ENCODE measurements at regions not wholly inside any gene's neighbourhood (a gene's known extent, or its start where the extent isn't known, plus 50 kb on each side); places are given as distances from the start of the nearest gene placed in this dataset.

DNA sequence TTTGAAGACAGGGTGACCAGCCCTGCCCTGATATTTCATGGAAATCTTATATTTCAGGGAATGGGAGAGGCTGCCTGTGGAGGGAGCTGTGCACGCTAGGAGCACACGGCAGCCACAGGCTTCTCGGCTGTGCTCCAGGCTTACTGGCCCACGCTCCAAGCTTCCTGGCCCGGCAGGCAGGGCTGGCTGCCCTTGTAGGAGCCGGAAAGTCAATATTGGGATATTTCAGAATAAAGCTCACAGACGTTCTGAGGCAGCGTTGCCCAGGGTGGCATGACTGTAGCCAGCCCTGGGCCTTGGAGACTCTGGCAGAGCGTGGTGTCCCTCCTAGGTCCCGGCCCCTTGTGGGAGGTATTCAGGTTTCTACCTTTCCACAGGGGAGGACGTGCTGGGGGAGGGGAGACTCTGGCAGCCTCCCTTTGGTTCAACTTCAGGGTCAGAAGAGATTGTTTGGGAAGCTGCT, 95.6 kb downstream of the NPIPB11 start (continued):
- TF ChIP-seq, protein P1, sequence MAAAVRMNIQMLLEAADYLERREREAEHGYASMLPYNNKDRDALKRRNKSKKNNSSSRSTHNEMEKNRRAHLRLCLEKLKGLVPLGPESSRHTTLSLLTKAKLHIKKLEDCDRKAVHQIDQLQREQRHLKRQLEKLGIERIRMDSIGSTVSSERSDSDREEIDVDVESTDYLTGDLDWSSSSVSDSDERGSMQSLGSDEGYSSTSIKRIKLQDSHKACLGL (CRISPR knock-in tag; IDR thresholded peaks at IDR 0.05), result 0 out of 2 replicates have a peak, but pooled peaks have one; percentile 25
- no peak for TF ChIP-seq ONECUT2 (CRISPR knock-in tag; IDR thresholded peaks at IDR 0.05)
- no peak for TF ChIP-seq JUND (CRISPR knock-in tag; IDR thresholded peaks at IDR 0.05)
- TF ChIP-seq ZNF776 (CRISPR knock-in tag; IDR thresholded peaks at IDR 0.05), result no peak
- TF ChIP-seq, protein P2, sequence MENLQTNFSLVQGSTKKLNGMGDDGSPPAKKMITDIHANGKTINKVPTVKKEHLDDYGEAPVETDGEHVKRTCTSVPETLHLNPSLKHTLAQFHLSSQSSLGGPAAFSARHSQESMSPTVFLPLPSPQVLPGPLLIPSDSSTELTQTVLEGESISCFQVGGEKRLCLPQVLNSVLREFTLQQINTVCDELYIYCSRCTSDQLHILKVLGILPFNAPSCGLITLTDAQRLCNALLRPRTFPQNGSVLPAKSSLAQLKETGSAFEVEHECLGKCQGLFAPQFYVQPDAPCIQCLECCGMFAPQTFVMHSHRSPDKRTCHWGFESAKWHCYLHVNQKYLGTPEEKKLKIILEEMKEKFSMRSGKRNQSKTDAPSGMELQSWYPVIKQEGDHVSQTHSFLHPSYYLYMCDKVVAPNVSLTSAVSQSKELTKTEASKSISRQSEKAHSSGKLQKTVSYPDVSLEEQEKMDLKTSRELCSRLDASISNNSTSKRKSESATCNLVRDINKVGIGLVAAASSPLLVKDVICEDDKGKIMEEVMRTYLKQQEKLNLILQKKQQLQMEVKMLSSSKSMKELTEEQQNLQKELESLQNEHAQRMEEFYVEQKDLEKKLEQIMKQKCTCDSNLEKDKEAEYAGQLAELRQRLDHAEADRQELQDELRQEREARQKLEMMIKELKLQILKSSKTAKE (CRISPR knock-in tag; IDR thresholded peaks at IDR 0.05; ENCODE audit: borderline replicate concordance), result no peak
- no peak for TF ChIP-seq EP300 (IDR thresholded peaks at IDR 0.05; ENCODE audit: low read depth in 2 of 2, low read length in 2 of 2)
- no peak for TF ChIP-seq EP300 (CRISPR knock-in tag; IDR thresholded peaks at IDR 0.05; ENCODE audit: borderline replicate concordance)
- no peak for TF ChIP-seq MBD4 (IDR thresholded peaks at IDR 0.05; ENCODE audit: borderline replicate concordance, low read length)
- TF ChIP-seq, protein P3, sequence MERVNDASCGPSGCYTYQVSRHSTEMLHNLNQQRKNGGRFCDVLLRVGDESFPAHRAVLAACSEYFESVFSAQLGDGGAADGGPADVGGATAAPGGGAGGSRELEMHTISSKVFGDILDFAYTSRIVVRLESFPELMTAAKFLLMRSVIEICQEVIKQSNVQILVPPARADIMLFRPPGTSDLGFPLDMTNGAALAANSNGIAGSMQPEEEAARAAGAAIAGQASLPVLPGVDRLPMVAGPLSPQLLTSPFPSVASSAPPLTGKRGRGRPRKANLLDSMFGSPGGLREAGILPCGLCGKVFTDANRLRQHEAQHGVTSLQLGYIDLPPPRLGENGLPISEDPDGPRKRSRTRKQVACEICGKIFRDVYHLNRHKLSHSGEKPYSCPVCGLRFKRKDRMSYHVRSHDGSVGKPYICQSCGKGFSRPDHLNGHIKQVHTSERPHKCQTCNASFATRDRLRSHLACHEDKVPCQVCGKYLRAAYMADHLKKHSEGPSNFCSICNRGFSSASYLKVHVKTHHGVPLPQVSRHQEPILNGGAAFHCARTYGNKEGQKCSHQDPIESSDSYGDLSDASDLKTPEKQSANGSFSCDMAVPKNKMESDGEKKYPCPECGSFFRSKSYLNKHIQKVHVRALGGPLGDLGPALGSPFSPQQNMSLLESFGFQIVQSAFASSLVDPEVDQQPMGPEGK (CRISPR knock-in tag; IDR thresholded peaks at IDR 0.05), result no peak
- no peak for TF ChIP-seq ISX (CRISPR knock-in tag; conservative IDR thresholded peaks at IDR 0.05)
- no peak for TF ChIP-seq ZNF841 (CRISPR knock-in tag; IDR thresholded peaks at IDR 0.05; ENCODE audit: borderline replicate concordance)
- TF ChIP-seq, protein P4, sequence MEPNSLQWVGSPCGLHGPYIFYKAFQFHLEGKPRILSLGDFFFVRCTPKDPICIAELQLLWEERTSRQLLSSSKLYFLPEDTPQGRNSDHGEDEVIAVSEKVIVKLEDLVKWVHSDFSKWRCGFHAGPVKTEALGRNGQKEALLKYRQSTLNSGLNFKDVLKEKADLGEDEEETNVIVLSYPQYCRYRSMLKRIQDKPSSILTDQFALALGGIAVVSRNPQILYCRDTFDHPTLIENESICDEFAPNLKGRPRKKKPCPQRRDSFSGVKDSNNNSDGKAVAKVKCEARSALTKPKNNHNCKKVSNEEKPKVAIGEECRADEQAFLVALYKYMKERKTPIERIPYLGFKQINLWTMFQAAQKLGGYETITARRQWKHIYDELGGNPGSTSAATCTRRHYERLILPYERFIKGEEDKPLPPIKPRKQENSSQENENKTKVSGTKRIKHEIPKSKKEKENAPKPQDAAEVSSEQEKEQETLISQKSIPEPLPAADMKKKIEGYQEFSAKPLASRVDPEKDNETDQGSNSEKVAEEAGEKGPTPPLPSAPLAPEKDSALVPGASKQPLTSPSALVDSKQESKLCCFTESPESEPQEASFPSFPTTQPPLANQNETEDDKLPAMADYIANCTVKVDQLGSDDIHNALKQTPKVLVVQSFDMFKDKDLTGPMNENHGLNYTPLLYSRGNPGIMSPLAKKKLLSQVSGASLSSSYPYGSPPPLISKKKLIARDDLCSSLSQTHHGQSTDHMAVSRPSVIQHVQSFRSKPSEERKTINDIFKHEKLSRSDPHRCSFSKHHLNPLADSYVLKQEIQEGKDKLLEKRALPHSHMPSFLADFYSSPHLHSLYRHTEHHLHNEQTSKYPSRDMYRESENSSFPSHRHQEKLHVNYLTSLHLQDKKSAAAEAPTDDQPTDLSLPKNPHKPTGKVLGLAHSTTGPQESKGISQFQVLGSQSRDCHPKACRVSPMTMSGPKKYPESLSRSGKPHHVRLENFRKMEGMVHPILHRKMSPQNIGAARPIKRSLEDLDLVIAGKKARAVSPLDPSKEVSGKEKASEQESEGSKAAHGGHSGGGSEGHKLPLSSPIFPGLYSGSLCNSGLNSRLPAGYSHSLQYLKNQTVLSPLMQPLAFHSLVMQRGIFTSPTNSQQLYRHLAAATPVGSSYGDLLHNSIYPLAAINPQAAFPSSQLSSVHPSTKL (CRISPR knock-in tag; IDR thresholded peaks at IDR 0.05), result peak; percentile 41; the same call in 1 of the 2 replicates
- peak; percentile 42; the same call in 1 of the 2 replicates for TF ChIP-seq SAP130 (CRISPR knock-in tag; IDR thresholded peaks at IDR 0.05; ENCODE audit: low read depth)
- TF ChIP-seq, protein P5, sequence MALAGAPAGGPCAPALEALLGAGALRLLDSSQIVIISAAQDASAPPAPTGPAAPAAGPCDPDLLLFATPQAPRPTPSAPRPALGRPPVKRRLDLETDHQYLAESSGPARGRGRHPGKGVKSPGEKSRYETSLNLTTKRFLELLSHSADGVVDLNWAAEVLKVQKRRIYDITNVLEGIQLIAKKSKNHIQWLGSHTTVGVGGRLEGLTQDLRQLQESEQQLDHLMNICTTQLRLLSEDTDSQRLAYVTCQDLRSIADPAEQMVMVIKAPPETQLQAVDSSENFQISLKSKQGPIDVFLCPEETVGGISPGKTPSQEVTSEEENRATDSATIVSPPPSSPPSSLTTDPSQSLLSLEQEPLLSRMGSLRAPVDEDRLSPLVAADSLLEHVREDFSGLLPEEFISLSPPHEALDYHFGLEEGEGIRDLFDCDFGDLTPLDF (CRISPR knock-in tag; IDR thresholded peaks at IDR 0.05), result no peak
- no peak for TF ChIP-seq HMG20B (CRISPR knock-in tag; conservative IDR thresholded peaks at IDR 0.05)
- TF ChIP-seq RXRA (CRISPR knock-in tag; IDR thresholded peaks at IDR 0.05), result 0 out of 2 replicates have a peak, but pooled peaks have one; percentile 12
- TF ChIP-seq, protein P6, sequence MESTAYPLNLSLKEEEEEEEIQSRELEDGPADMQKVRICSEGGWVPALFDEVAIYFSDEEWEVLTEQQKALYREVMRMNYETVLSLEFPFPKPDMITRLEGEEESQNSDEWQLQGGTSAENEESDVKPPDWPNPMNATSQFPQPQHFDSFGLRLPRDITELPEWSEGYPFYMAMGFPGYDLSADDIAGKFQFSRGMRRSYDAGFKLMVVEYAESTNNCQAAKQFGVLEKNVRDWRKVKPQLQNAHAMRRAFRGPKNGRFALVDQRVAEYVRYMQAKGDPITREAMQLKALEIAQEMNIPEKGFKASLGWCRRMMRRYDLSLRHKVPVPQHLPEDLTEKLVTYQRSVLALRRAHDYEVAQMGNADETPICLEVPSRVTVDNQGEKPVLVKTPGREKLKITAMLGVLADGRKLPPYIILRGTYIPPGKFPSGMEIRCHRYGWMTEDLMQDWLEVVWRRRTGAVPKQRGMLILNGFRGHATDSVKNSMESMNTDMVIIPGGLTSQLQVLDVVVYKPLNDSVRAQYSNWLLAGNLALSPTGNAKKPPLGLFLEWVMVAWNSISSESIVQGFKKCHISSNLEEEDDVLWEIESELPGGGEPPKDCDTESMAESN (CRISPR knock-in tag; conservative IDR thresholded peaks at IDR 0.05), result no peak
- TF ChIP-seq ZNF543 (CRISPR knock-in tag; IDR thresholded peaks at IDR 0.05), result no peak
- TF ChIP-seq NCOA5 (CRISPR knock-in tag; IDR thresholded peaks at IDR 0.05), result no peak
- no peak for TF ChIP-seq ATAD3A (CRISPR knock-in tag; IDR thresholded peaks at IDR 0.05)

Data from HepG2 (cell line).